ENCODE measurements at regions not wholly inside any gene's neighbourhood (a gene's known extent, or its start where the extent isn't known, plus 50 kb on each side); places are given as distances from the start of the nearest gene placed in this dataset.

DNA sequence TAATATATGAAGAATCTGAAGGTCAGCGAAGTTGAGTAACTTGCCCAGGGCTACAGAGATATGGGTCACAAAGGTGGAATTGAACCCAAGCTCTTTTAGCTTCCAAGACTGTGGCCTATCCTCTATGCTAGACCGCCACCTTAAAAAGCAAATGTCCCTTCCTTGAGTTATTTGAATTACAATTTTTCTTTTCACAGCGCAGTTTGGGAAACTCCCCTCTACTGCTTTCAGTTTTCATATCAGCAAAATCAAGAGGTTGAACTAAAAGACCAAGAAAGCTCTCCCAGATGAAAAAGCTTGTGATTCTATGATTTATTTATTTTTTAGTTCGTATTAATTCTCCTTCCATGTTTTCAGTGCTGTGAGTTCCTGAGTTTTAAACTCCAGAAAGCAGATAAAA, 174.5 kb upstream of the C1QTNF7 start:
- DNase-seq (ENCODE audit: insufficient read length), result no peak
- no peak for FAIRE-seq
- TF ChIP-seq POLR2A (IDR thresholded peaks at IDR 0.05; ENCODE audit: low read depth, low read length) (no peak), TAF1 (IDR thresholded peaks at IDR 0.05; ENCODE audit: borderline replicate concordance, low read depth, low read length) (no peak), POLR2AphosphoS5 (IDR thresholded peaks at IDR 0.05; ENCODE audit: low read depth, low read length) (no peak)

DNA sequence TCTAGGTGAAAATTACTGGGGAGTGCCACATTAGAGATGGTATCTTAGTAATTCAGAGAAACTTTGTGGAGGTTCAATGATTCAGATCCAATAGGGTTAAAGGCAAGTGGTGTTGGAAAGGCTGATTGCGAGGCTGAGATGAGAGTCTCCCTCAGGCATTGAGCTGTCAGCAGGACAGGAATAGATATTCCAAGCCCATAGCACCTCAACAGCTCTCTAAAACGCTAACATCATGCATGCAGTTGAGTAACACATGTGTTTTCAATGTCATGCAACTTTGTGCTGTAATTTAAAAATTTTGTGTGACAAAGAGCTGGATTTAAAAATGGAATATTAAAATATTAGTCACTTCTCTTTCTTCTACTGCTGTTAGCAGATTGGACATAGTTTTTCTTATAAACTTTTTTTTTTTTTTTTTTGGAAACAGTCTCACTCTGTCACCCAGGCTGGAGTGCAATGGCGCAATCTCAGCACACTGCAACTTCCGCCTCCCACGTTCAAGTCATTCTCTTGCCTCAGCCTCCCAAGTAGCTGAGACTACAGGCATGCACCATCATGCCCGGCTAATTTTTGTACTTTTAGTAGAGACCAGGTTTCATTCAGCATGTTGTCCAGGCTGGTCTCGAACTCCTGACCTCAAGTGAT, 173.5 kb upstream of the C1QTNF7 start:
- DNase-seq (ENCODE audit: insufficient read length), result no peak
- TF ChIP-seq POLR2A (IDR thresholded peaks at IDR 0.05; ENCODE audit: low read depth, low read length) (no peak), POLR2AphosphoS5 (IDR thresholded peaks at IDR 0.05; ENCODE audit: low read depth, low read length) (no peak), TAF1 (IDR thresholded peaks at IDR 0.05; ENCODE audit: borderline replicate concordance, low read depth, low read length) (no peak)
- FAIRE-seq, result peak; percentile 36

DNA sequence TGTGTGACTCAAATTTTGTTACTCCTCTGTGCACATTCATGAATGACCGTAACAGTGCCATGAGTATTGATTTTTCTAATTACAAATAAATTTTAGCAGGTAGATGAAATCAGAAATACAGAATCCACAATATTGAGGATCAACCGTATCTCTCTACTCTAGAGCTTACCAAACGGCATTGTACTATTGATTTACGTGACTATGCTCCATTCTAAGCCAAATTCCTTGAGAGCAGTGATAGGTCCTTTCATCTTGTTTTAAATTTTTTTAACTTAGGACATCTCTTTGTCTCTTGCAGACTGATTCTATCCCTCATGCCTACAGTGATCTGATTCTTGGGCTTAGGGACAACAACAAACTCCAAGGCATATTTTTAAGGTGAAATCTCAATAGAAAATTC, 172.3 kb upstream of the C1QTNF7 start:
- FAIRE-seq (no peak), DNase-seq (ENCODE audit: insufficient read length) (no peak)
- TF ChIP-seq POLR2AphosphoS5 (IDR thresholded peaks at IDR 0.05; ENCODE audit: low read depth, low read length) (no peak), POLR2A (IDR thresholded peaks at IDR 0.05; ENCODE audit: low read depth, low read length) (no peak), TAF1 (IDR thresholded peaks at IDR 0.05; ENCODE audit: borderline replicate concordance, low read depth, low read length) (no peak)

DNA sequence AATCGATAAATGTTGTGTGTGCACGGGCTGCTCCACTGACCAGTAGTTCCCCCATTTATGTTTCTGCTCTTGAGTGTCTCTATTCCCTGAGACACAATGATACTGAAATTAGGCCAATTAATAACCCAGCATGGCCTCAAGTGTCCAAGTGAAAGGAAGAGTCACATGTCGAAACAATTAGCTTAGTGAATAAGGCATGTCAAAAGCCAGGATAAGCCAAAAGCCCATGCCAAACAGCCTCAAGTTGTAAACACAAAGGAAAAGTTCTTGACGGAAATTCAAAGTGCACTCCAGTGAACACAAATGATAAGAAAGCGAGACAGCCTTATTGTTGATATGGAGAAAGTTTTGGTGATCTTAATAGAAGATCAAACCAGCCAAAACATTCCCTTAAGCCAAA, 167.1 kb upstream of the C1QTNF7 start:
- no peak for FAIRE-seq
- no peak for TF ChIP-seq TAF1 (IDR thresholded peaks at IDR 0.05; ENCODE audit: borderline replicate concordance, low read depth, low read length)
- TF ChIP-seq POLR2A (IDR thresholded peaks at IDR 0.05; ENCODE audit: low read depth, low read length), result no peak
- TF ChIP-seq POLR2AphosphoS5 (IDR thresholded peaks at IDR 0.05; ENCODE audit: low read depth, low read length), result no peak
- no peak for DNase-seq (ENCODE audit: insufficient read length)

DNA sequence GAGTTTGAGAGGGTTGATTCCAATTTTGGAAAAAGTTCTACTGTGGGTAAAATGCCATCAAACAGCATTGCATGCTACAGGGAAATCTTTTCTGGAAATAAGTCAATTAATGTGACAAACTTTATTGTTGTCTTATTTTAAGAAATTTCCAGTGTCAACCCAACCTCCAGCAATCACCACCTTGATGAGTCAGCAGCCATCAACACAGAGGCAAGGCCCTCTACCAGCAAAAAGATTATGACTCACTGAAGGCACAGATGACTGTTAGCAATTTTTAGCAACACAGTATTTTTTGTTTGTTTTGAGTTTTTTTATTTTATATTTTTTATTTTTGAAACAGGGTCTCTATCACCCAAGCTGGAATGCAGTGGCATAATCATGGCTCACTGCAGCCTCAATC, 165.4 kb upstream of the C1QTNF7 start:
- FAIRE-seq, result no peak
- DNase-seq (ENCODE audit: insufficient read length), result no peak
- TF ChIP-seq POLR2AphosphoS5 (IDR thresholded peaks at IDR 0.05; ENCODE audit: low read depth, low read length) (no peak), TAF1 (IDR thresholded peaks at IDR 0.05; ENCODE audit: borderline replicate concordance, low read depth, low read length) (no peak), POLR2A (IDR thresholded peaks at IDR 0.05; ENCODE audit: low read depth, low read length) (no peak)

DNA sequence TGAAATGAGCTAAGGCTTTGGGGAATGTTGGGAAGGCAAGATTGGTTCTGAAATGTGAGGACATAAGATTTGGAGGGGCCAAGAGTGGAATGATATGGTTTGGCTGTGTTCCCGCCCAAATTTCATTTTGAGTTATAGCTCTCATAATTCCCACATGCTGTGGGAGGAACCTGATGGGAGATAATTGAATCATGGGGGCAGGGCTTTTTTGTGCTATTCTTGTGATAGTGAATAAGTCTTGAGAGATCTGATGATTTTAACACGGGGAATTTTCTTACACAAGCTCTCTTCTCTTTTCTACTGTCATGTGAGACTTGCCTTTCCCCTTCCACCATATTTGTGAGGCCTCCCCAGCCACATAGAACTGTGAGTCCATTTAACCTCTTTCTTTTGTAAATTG, 157.6 kb upstream of the C1QTNF7 start:
- DNase-seq (ENCODE audit: insufficient read length) (no peak), FAIRE-seq (no peak)
- no peak for TF ChIP-seq POLR2A (IDR thresholded peaks at IDR 0.05; ENCODE audit: low read depth, low read length)
- no peak for TF ChIP-seq POLR2AphosphoS5 (IDR thresholded peaks at IDR 0.05; ENCODE audit: low read depth, low read length)
- no peak for TF ChIP-seq TAF1 (IDR thresholded peaks at IDR 0.05; ENCODE audit: borderline replicate concordance, low read depth, low read length)

DNA sequence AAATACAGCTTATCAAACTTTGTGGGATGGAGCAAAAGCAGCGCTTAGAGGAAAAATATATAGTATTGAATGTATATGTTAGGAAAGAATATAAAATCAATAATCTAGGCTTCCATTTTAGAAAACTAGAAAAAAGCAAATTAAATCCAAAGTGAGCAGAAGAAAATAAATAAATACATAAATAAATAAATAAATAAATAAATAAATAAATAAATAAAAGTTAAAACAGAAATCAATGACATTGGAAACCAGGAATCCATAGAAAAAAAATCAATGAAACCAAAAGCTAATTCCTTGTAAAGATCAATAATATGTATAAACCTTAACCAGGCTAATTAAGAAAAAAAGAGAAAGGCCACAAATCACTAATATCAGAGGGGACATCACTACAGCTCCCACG, 141.8 kb upstream of the C1QTNF7 start:
- TF ChIP-seq POLR2AphosphoS5 (IDR thresholded peaks at IDR 0.05; ENCODE audit: low read depth, low read length) (no peak), TAF1 (IDR thresholded peaks at IDR 0.05; ENCODE audit: borderline replicate concordance, low read depth, low read length) (no peak), POLR2A (IDR thresholded peaks at IDR 0.05; ENCODE audit: low read depth, low read length) (no peak)
- DNase-seq (ENCODE audit: insufficient read length) (no peak), FAIRE-seq (no peak)

DNA sequence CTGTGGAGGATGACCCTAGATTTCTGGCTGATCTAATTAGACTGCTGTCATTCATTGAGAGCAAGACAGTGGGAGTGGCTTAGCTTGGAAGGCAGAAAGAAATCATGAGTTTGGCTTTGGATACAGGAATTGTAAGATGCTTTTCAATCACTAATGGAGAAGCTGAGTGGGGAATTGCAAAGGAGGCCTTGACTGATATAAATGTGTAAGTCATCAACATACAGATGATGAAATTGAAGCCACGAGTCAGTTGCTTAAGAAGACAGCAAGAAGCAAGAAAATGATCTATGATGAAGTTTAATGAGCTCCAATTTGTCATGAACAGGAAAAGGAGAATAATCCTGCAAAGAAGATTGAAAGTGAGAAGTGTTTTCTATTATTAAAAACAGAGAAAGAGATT, 136.7 kb upstream of the C1QTNF7 start:
- no peak for FAIRE-seq
- DNase-seq (ENCODE audit: insufficient read length), result no peak
- no peak for TF ChIP-seq POLR2A (IDR thresholded peaks at IDR 0.05; ENCODE audit: low read depth, low read length)
- TF ChIP-seq TAF1 (IDR thresholded peaks at IDR 0.05; ENCODE audit: borderline replicate concordance, low read depth, low read length), result no peak
- no peak for TF ChIP-seq POLR2AphosphoS5 (IDR thresholded peaks at IDR 0.05; ENCODE audit: low read depth, low read length)

DNA sequence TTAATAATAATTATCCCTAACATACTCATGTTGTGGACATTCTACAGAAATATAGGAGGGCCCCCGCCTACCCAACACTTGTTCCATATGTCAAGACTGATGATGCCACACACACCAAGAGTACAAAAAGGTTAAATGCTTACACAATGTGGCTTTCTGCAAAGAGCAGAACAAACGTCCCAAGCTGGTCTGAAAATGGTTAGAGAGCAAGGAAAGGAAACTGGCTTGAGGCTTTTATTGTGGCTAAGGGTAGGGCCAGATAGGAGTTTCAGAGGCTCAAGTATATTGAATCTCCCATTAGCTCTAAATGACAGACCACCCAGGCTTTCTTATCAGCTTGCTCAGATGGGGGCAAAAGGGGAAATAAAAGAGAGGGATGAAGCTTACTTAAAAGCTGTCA, 134.1 kb upstream of the C1QTNF7 start:
- FAIRE-seq (no peak), DNase-seq (ENCODE audit: insufficient read length) (no peak)
- TF ChIP-seq POLR2A (IDR thresholded peaks at IDR 0.05; ENCODE audit: low read depth, low read length) (no peak), TAF1 (IDR thresholded peaks at IDR 0.05; ENCODE audit: borderline replicate concordance, low read depth, low read length) (no peak), POLR2AphosphoS5 (IDR thresholded peaks at IDR 0.05; ENCODE audit: low read depth, low read length) (no peak)

DNA sequence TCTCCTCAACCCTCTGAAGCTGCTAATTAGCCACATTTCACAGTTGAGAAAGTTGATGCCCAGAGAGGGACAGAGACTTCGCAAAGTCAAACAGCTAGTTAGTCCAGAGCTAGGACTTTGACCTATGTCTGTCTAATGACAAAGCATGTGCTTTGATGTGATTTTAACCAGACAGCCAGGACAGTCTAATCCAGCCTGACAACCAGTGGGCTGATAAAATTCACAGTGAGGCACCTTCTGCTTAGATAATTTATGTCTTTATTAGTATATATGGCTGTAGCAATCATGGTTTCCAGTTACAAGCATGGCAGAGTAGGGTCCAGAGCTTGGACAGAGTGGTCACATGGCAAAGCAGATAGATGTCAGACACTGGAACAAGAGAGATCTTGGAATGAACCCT, 133.6 kb upstream of the C1QTNF7 start:
- no peak for FAIRE-seq
- DNase-seq (ENCODE audit: insufficient read length), result no peak
- TF ChIP-seq POLR2AphosphoS5 (IDR thresholded peaks at IDR 0.05; ENCODE audit: low read depth, low read length), result no peak
- no peak for TF ChIP-seq TAF1 (IDR thresholded peaks at IDR 0.05; ENCODE audit: borderline replicate concordance, low read depth, low read length)
- TF ChIP-seq POLR2A (IDR thresholded peaks at IDR 0.05; ENCODE audit: low read depth, low read length), result no peak

DNA sequence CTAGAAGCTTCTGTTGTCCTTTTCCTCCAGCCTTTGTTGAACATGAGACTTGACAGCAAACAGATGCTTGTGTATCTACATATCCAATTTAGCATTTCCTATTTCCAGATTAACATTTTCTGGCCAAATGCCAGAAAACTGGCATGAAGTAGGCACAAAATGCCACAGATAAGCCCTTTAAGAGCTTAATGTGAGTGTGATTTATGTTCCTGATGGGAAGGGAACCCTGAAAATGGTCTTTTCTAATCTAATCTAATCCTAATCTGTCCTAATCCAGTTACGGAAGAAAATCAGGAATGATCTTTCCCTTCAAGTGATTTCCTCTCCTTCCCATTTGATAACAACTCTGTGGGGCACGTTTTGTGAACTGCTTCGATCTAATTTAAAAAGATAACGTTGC, 133.0 kb upstream of the C1QTNF7 start:
- no peak for TF ChIP-seq TAF1 (IDR thresholded peaks at IDR 0.05; ENCODE audit: borderline replicate concordance, low read depth, low read length)
- TF ChIP-seq POLR2AphosphoS5 (IDR thresholded peaks at IDR 0.05; ENCODE audit: low read depth, low read length), result no peak
- TF ChIP-seq POLR2A (IDR thresholded peaks at IDR 0.05; ENCODE audit: low read depth, low read length), result no peak
- no peak for FAIRE-seq

DNA sequence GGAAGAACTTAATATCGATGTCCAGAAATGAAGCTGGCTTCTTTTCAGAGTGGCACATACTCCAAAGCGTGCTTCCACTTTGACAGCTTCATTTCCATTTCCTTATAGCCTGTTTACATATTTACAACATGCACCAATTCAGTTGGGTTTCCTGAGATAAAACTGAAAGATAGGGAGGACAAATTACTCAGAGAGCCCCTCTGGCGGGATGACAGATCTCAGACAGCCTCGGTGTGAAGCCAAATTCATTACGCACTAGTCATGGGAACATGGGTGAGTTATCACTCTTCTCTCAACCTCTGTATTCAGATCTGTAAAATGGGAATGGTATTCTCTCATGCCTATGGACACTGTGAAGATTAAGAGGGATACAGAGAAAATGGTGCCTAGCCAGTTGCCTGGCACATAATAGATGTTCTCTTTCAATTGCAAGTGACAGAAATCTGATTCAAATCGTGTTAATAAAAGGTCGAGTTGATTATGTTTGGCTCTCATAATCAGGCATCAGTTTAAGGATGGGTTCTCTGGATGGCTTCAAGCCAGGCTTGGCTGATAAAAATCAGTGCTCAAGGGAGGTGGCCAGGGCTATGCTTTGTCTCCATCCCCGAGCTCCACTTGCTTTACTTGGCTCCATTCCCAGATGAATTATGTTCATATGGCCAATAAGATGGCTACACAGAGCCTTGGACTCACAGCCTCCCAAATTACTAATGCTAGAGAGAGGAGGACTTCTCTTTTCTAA, 132.2 kb upstream of the C1QTNF7 start:
- FAIRE-seq (no peak), DNase-seq (ENCODE audit: insufficient read length) (no peak)
- no peak for TF ChIP-seq POLR2A (IDR thresholded peaks at IDR 0.05; ENCODE audit: low read depth, low read length)
- TF ChIP-seq POLR2AphosphoS5 (IDR thresholded peaks at IDR 0.05; ENCODE audit: low read depth, low read length), result no peak
- no peak for TF ChIP-seq TAF1 (IDR thresholded peaks at IDR 0.05; ENCODE audit: borderline replicate concordance, low read depth, low read length)

More for the DNA sequence above, 133.0 kb upstream of the C1QTNF7 start:
- DNase-seq (ENCODE audit: insufficient read length), result no peak

Measured in GM12892 (cell line).